HEK293 (cell line): ENCODE measurements at regions not wholly inside any gene's neighbourhood (a gene's known extent, or its start where the extent isn't known, plus 50 kb on each side); places are given as distances from the start of the nearest gene placed in this dataset.

ENCODE experiments used
- EGR2 ChIP-seq: fragments of 450-650 bp; formaldehyde crosslinking; IDR thresholded peaks from 2 replicates; pipeline ENCODE4 v1.5.1; 2016; ENCODE audit warnings: low read depth, missing biosample characterization, missing genetic modification characterization
- HOXA7 ChIP-seq: sonication (generic); formaldehyde crosslinking; IDR thresholded peaks from 2 replicates; pipeline ENCODE4 v1.8.1; 2022; ENCODE audit warnings: missing genetic modification reagents, borderline replicate concordance
- MZF1 ChIP-seq: fragments of 450-650 bp; formaldehyde crosslinking; IDR thresholded peaks from 2 replicates; pipeline ENCODE4 v1.5.1; 2017; ENCODE audit warnings: missing biosample characterization, missing genetic modification characterization, borderline replicate concordance
- SCRT1 ChIP-seq: fragments of 450-650 bp; formaldehyde crosslinking; IDR thresholded peaks from 2 replicates; pipeline ENCODE4 v1.5.1; 2016; ENCODE audit warnings: missing biosample characterization, missing genetic modification characterization, borderline replicate concordance
- TCF7L2 ChIP-seq: IDR thresholded peaks from 2 replicates; pipeline ENCODE4 v1.6.1; 2011; ENCODE audit warnings: low read depth, mild to moderate bottlenecking, inconsistent platforms, low read length, moderate library complexity, borderline replicate concordance
- WT1 ChIP-seq: fragments of 450-650 bp; formaldehyde crosslinking; IDR thresholded peaks from 2 replicates; pipeline ENCODE4 v1.5.1; 2016; ENCODE audit warnings: missing biosample characterization, missing genetic modification characterization
- ZBTB20 ChIP-seq: fragments of 450-650 bp; formaldehyde crosslinking; IDR thresholded peaks from 2 replicates; pipeline ENCODE4 v1.5.1; 2016; ENCODE audit warnings: missing biosample characterization, missing genetic modification characterization
- ZBTB7A ChIP-seq: fragments of 450-650 bp; formaldehyde crosslinking; IDR thresholded peaks from 2 replicates; pipeline ENCODE4 v1.5.1; 2016; ENCODE audit warnings: low read depth, missing biosample characterization, missing genetic modification characterization
- ZFP3 ChIP-seq: fragments of 450-650 bp; formaldehyde crosslinking; IDR thresholded peaks from 2 replicates; pipeline ENCODE4 v1.5.1; 2016; ENCODE audit warnings: low read depth, missing biosample characterization, missing genetic modification characterization
- ZNF132 ChIP-seq: fragments of 450-650 bp; formaldehyde crosslinking; IDR thresholded peaks from 2 replicates; pipeline ENCODE4 v1.5.1; 2017; ENCODE audit warnings: missing biosample characterization, missing genetic modification characterization, borderline replicate concordance
- ZNF133 ChIP-seq: fragments of 450-650 bp; formaldehyde crosslinking; IDR thresholded peaks from 2 replicates; pipeline ENCODE4 v1.5.1; 2016; ENCODE audit warnings: missing biosample characterization, missing genetic modification characterization
- ZNF140 ChIP-seq: fragments of 450-650 bp; formaldehyde crosslinking; IDR thresholded peaks from 2 replicates; pipeline ENCODE4 v1.5.1; 2016; ENCODE audit warnings: missing biosample characterization, missing genetic modification characterization
- ZNF174 ChIP-seq: fragments of 450-650 bp; formaldehyde crosslinking; IDR thresholded peaks from 2 replicates; pipeline ENCODE4 v1.5.0; 2017; ENCODE audit warnings: missing biosample characterization, mild to moderate bottlenecking, missing genetic modification characterization
- ZNF19 ChIP-seq: fragments of 450-650 bp; formaldehyde crosslinking; IDR thresholded peaks from 2 replicates; pipeline ENCODE4; 2016; ENCODE audit warnings: missing biosample characterization, missing genetic modification characterization, low read depth
- ZNF37A ChIP-seq: fragments of 450-650 bp; IDR thresholded peaks from 2 replicates; pipeline ENCODE4 v1.5.1; 2018; ENCODE audit warnings: missing biosample characterization, missing genetic modification characterization
- ZNF433 ChIP-seq: fragments of 450-650 bp; formaldehyde crosslinking; IDR thresholded peaks from 2 replicates; pipeline ENCODE4 v1.5.1; 2016; ENCODE audit warnings: missing biosample characterization, missing genetic modification characterization, low read depth
- ZNF501 ChIP-seq: fragments of 450-650 bp; formaldehyde crosslinking; IDR thresholded peaks from 2 replicates; pipeline ENCODE4 v1.5.1; 2016; ENCODE audit warnings: missing biosample characterization, missing genetic modification characterization
- ZNF529 ChIP-seq: fragments of 450-650 bp; formaldehyde crosslinking; IDR thresholded peaks from 2 replicates; pipeline ENCODE4 v1.5.1; 2017; ENCODE audit warnings: missing genetic modification characterization, missing biosample characterization; ENCODE audit not compliant: insufficient replicate concordance
- ZNF585B ChIP-seq: fragments of 450-650 bp; formaldehyde crosslinking; IDR thresholded peaks from 2 replicates; pipeline ENCODE4 v1.5.1; 2016; ENCODE audit warnings: missing biosample characterization, missing genetic modification characterization
- ZNF623 ChIP-seq: fragments of 450-650 bp; formaldehyde crosslinking; IDR thresholded peaks from 2 replicates; pipeline ENCODE4 v1.5.1; 2016; ENCODE audit warnings: missing biosample characterization, missing genetic modification characterization
- TF ChIP-seq, protein P1 (sequence below): fragments of 450-650 bp; formaldehyde crosslinking; IDR thresholded peaks from 2 replicates; pipeline ENCODE4 v1.5.1; 2016; ENCODE audit warnings: missing biosample characterization, missing genetic modification characterization, low read depth
- TF ChIP-seq, protein P2 (sequence below): fragments of 450-650 bp; formaldehyde crosslinking; IDR thresholded peaks from 2 replicates; pipeline ENCODE4 v1.5.1; 2017; ENCODE audit warnings: missing biosample characterization, missing genetic modification characterization
- TF ChIP-seq, protein P3 (sequence below): fragments of 450-650 bp; formaldehyde crosslinking; IDR thresholded peaks from 2 replicates; pipeline ENCODE4 v1.5.1; 2016; ENCODE audit warnings: missing biosample characterization, missing genetic modification characterization
- TF ChIP-seq, protein P4 (sequence below): fragments of 450-650 bp; formaldehyde crosslinking; conservative IDR thresholded peaks from 2 replicates; pipeline ENCODE4 v1.5.1; 2016; ENCODE audit warnings: low read depth, missing biosample characterization, missing genetic modification characterization
- TF ChIP-seq, protein P5 (sequence below): fragments of 450-650 bp; formaldehyde crosslinking; IDR thresholded peaks from 2 replicates; pipeline ENCODE4 v1.5.1; 2016; ENCODE audit warnings: missing biosample characterization, missing genetic modification characterization

DNA sequence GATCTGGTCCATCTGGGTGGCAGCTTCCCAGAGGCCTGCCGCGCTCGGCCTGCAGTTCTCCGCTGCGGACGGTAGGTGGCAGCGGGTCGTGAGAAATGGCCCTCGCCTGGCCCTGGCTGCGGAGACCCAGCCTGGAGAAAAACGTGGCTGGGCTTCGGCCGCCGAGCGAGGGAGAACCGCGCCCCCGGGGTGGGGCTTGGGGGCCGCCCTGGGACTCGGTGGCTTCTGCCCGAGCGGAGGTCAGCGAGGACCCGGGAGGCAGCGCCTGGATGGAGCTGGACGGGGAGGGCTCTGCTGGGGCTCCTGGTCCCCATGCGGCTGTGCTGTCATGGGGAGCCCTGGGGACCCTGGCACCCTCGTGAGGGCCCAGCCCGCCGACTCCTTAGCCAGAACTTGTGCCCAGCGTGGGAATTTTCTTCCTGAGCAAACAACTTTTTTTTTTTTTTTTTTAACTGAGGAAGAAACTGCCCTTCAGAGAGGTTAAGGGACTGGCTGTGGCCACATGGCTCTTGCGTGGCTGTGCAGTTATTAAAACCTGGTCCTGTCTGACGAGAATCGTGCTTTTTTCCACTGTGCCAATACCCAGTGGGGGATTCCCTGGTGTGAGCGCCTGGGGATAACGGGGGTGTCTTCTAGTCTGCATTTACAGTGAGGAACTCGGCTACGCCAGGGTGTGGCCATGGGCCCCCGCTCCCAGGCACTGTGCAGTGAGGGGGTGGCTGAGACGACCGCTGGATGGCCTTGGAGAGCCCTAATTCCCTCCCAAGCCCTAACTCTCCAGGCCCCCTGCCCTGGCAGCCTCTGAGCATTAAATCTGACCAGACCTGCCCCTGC, 535.6 kb downstream of the INSC start (continued):
- TF ChIP-seq ZNF529 (tag by site-specific recombination): no peak
- TF ChIP-seq WT1: no peak
- TF ChIP-seq ZNF37A (tag by site-specific recombination): no peak
- no peak for TF ChIP-seq ZNF174
- TF ChIP-seq, protein P1, sequence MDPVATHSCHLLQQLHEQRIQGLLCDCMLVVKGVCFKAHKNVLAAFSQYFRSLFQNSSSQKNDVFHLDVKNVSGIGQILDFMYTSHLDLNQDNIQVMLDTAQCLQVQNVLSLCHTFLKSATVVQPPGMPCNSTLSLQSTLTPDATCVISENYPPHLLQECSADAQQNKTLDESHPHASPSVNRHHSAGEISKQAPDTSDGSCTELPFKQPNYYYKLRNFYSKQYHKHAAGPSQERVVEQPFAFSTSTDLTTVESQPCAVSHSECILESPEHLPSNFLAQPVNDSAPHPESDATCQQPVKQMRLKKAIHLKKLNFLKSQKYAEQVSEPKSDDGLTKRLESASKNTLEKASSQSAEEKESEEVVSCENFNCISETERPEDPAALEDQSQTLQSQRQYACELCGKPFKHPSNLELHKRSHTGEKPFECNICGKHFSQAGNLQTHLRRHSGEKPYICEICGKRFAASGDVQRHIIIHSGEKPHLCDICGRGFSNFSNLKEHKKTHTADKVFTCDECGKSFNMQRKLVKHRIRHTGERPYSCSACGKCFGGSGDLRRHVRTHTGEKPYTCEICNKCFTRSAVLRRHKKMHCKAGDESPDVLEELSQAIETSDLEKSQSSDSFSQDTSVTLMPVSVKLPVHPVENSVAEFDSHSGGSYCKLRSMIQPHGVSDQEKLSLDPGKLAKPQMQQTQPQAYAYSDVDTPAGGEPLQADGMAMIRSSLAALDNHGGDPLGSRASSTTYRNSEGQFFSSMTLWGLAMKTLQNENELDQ (tag by site-specific recombination): no peak
- TF ChIP-seq, protein P2, sequence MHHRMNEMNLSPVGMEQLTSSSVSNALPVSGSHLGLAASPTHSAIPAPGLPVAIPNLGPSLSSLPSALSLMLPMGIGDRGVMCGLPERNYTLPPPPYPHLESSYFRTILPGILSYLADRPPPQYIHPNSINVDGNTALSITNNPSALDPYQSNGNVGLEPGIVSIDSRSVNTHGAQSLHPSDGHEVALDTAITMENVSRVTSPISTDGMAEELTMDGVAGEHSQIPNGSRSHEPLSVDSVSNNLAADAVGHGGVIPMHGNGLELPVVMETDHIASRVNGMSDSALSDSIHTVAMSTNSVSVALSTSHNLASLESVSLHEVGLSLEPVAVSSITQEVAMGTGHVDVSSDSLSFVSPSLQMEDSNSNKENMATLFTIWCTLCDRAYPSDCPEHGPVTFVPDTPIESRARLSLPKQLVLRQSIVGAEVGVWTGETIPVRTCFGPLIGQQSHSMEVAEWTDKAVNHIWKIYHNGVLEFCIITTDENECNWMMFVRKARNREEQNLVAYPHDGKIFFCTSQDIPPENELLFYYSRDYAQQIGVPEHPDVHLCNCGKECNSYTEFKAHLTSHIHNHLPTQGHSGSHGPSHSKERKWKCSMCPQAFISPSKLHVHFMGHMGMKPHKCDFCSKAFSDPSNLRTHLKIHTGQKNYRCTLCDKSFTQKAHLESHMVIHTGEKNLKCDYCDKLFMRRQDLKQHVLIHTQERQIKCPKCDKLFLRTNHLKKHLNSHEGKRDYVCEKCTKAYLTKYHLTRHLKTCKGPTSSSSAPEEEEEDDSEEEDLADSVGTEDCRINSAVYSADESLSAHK: 0 out of 2 replicates have a peak, but pooled peaks have one; percentile 25
- TF ChIP-seq, protein P3, sequence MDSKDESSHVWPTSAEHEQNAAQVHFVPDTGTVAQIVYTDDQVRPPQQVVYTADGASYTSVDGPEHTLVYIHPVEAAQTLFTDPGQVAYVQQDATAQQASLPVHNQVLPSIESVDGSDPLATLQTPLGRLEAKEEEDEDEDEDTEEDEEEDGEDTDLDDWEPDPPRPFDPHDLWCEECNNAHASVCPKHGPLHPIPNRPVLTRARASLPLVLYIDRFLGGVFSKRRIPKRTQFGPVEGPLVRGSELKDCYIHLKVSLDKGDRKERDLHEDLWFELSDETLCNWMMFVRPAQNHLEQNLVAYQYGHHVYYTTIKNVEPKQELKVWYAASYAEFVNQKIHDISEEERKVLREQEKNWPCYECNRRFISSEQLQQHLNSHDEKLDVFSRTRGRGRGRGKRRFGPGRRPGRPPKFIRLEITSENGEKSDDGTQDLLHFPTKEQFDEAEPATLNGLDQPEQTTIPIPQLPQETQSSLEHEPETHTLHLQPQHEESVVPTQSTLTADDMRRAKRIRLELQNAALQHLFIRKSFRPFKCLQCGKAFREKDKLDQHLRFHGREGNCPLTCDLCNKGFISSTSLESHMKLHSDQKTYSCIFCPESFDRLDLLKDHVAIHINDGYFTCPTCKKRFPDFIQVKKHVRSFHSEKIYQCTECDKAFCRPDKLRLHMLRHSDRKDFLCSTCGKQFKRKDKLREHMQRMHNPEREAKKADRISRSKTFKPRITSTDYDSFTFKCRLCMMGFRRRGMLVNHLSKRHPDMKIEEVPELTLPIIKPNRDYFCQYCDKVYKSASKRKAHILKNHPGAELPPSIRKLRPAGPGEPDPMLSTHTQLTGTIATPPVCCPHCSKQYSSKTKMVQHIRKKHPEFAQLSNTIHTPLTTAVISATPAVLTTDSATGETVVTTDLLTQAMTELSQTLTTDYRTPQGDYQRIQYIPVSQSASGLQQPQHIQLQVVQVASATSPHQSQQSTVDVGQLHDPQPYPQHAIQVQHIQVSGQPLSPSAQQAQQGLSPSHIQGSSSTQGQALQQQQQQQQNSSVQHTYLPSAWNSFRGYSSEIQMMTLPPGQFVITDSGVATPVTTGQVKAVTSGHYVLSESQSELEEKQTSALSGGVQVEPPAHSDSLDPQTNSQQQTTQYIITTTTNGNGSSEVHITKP (tag by site-specific recombination): no peak
- TF ChIP-seq ZBTB20 (tag by site-specific recombination): no peak; the same call in 1 of the 2 replicates
- no peak for TF ChIP-seq ZNF433 (tag by site-specific recombination)
- no peak; the same call in 1 of the 2 replicates for TF ChIP-seq ZNF501 (tag by site-specific recombination)
- no peak for TF ChIP-seq ZFP3
- TF ChIP-seq SCRT1 (tag by site-specific recombination): no peak
- TF ChIP-seq ZNF19 (tag by site-specific recombination): no peak
- TF ChIP-seq ZNF623: no peak
- no peak for TF ChIP-seq TCF7L2
- TF ChIP-seq HOXA7: no peak
- 0 out of 2 replicates have a peak, but pooled peaks have one; percentile 20 for TF ChIP-seq ZBTB7A
- no peak for TF ChIP-seq ZNF132 (tag by site-specific recombination)
- TF ChIP-seq ZNF140 (tag by site-specific recombination): no peak
- no peak for TF ChIP-seq EGR2 (tag by site-specific recombination)
- TF ChIP-seq, protein P4, sequence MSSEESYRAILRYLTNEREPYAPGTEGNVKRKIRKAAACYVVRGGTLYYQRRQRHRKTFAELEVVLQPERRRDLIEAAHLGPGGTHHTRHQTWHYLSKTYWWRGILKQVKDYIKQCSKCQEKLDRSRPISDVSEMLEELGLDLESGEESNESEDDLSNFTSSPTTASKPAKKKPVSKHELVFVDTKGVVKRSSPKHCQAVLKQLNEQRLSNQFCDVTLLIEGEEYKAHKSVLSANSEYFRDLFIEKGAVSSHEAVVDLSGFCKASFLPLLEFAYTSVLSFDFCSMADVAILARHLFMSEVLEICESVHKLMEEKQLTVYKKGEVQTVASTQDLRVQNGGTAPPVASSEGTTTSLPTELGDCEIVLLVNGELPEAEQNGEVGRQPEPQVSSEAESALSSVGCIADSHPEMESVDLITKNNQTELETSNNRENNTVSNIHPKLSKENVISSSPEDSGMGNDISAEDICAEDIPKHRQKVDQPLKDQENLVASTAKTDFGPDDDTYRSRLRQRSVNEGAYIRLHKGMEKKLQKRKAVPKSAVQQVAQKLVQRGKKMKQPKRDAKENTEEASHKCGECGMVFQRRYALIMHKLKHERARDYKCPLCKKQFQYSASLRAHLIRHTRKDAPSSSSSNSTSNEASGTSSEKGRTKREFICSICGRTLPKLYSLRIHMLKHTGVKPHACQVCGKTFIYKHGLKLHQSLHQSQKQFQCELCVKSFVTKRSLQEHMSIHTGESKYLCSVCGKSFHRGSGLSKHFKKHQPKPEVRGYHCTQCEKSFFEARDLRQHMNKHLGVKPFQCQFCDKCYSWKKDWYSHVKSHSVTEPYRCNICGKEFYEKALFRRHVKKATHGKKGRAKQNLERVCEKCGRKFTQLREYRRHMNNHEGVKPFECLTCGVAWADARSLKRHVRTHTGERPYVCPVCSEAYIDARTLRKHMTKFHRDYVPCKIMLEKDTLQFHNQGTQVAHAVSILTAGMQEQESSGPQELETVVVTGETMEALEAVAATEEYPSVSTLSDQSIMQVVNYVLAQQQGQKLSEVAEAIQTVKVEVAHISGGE: no peak
- TF ChIP-seq, protein P5, sequence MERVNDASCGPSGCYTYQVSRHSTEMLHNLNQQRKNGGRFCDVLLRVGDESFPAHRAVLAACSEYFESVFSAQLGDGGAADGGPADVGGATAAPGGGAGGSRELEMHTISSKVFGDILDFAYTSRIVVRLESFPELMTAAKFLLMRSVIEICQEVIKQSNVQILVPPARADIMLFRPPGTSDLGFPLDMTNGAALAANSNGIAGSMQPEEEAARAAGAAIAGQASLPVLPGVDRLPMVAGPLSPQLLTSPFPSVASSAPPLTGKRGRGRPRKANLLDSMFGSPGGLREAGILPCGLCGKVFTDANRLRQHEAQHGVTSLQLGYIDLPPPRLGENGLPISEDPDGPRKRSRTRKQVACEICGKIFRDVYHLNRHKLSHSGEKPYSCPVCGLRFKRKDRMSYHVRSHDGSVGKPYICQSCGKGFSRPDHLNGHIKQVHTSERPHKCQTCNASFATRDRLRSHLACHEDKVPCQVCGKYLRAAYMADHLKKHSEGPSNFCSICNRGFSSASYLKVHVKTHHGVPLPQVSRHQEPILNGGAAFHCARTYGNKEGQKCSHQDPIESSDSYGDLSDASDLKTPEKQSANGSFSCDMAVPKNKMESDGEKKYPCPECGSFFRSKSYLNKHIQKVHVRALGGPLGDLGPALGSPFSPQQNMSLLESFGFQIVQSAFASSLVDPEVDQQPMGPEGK (tag by site-specific recombination): peak; percentile 98
- TF ChIP-seq ZNF133 (tag by site-specific recombination): no peak
- no peak for TF ChIP-seq ZNF585B
- no peak for TF ChIP-seq MZF1 (tag by site-specific recombination)
